ENCODE measurements at regions not wholly inside any gene's neighbourhood (a gene's known extent, or its start where the extent isn't known, plus 50 kb on each side); places are given as distances from the start of the nearest gene placed in this dataset.
"Not testable (repeated sequence)": the region's sequence is repeated elsewhere in the genome, so short reads cannot be mapped to it uniquely, and the experiment has no call there.

GRCh38 chr15:31217566-31218270, 108.9 kb upstream of the KLF13 start:
- Histone ChIP-seq H3K9me3 (no peaks in the 10 kb centered on the region), H3K27ac (no peak overlapping the region), H3K36me3 (no peaks in the 10 kb centered on the region), H3K4me3 (no peak overlapping the region), H3K27me3 (no peaks in the 10 kb centered on the region), H3K4me1 (peaks cover 34% of the 10 kb centered on the region)
- no peak for TF ChIP-seq POLR2AphosphoS5 (IDR thresholded peaks at IDR 0.05; ENCODE audit: insufficient read depth in 1 of 2, low read depth in 1 of 2)
- TF ChIP-seq, protein P1, sequence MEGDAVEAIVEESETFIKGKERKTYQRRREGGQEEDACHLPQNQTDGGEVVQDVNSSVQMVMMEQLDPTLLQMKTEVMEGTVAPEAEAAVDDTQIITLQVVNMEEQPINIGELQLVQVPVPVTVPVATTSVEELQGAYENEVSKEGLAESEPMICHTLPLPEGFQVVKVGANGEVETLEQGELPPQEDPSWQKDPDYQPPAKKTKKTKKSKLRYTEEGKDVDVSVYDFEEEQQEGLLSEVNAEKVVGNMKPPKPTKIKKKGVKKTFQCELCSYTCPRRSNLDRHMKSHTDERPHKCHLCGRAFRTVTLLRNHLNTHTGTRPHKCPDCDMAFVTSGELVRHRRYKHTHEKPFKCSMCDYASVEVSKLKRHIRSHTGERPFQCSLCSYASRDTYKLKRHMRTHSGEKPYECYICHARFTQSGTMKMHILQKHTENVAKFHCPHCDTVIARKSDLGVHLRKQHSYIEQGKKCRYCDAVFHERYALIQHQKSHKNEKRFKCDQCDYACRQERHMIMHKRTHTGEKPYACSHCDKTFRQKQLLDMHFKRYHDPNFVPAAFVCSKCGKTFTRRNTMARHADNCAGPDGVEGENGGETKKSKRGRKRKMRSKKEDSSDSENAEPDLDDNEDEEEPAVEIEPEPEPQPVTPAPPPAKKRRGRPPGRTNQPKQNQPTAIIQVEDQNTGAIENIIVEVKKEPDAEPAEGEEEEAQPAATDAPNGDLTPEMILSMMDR (IDR thresholded peaks at IDR 0.05) = no peak
- no peak for TF ChIP-seq POLR2A (IDR thresholded peaks at IDR 0.05)
- no peak for DNase-seq (ENCODE audit: extremely low spot score in 2 of 2)
- intact Hi-C loops (cut with DNase I) = loop anchor here (10.0 kb wide), 1 partner anchor 217 kb away; no protein-coding TSS in a partner anchor

- Histone ChIP-seq H3K4me1 (peaks cover 38% of the 10 kb centered on the region), H3K4me3 (no peak overlapping the region), H3K36me3 (no peaks in the 10 kb centered on the region), H3K9me3 (no peaks in the 10 kb centered on the region), H3K27me3 (no peaks in the 10 kb centered on the region), H3K27ac (no peak overlapping the region)
- DNase-seq (ENCODE audit: extremely low spot score in 2 of 2) = no peak
- intact Hi-C loops (cut with DNase I) = loop anchor here (10.0 kb wide), 1 partner anchor 216 kb away; no protein-coding TSS in a partner anchor
- no peak for TF ChIP-seq POLR2A (IDR thresholded peaks at IDR 0.05)
These were observed 107.4 kb upstream of the KLF13 start for GRCh38 chr15:31219221-31219620.

GRCh38 chr15:31221936-31222515, 104.6 kb upstream of the KLF13 start:
- intact Hi-C loops (cut with DNase I) = no loop called here
- H3K4me1 ChIP-seq = peaks cover 30% of the 10 kb centered on the region
- H3K27me3 ChIP-seq = no peaks in the 10 kb centered on the region
- H3K4me3 ChIP-seq = no peak overlapping the region
- TF ChIP-seq POLR2A (IDR thresholded peaks at IDR 0.05) (no peak), POLR2AphosphoS5 (IDR thresholded peaks at IDR 0.05; ENCODE audit: insufficient read depth in 1 of 2, low read depth in 1 of 2) (no peak)
- TF ChIP-seq, protein P1 (IDR thresholded peaks at IDR 0.05) = no peak
- DNase-seq (ENCODE audit: extremely low spot score in 2 of 2) = no peak
- H3K27ac ChIP-seq = no peak overlapping the region
- no peaks in the 10 kb centered on the region for H3K9me3 ChIP-seq
- H3K36me3 ChIP-seq = no peaks in the 10 kb centered on the region

- DNase-seq (ENCODE audit: extremely low spot score in 2 of 2) = no peak
- no peaks in the 10 kb centered on the region for H3K27me3 ChIP-seq
- no peaks in the 10 kb centered on the region for H3K36me3 ChIP-seq
- TF ChIP-seq, protein P1 (IDR thresholded peaks at IDR 0.05) = no peak
- TF ChIP-seq POLR2A (IDR thresholded peaks at IDR 0.05) (no peak), POLR2AphosphoS5 (IDR thresholded peaks at IDR 0.05; ENCODE audit: insufficient read depth in 1 of 2, low read depth in 1 of 2) (no peak)
- intact Hi-C loops (cut with DNase I) = no loop called here
- no peak overlapping the region for H3K4me3 ChIP-seq
- no peaks in the 10 kb centered on the region for H3K9me3 ChIP-seq
- peak overlapping the region; percentile 64 for H3K27ac ChIP-seq
- H3K4me1 ChIP-seq = peaks cover 29% of the 10 kb centered on the region
These were observed 103.8 kb upstream of the KLF13 start for GRCh38 chr15:31222773-31223341.

- no peak for DNase-seq (ENCODE audit: extremely low spot score in 2 of 2)
- intact Hi-C loops (cut with DNase I) = no loop called here
- Histone ChIP-seq H3K4me3 (peak overlapping the region; percentile 23 to 34), H3K27me3 (no peaks in the 10 kb centered on the region), H3K9me3 (no peaks in the 10 kb centered on the region), H3K4me1 (peaks cover 29% of the 10 kb centered on the region), H3K36me3 (no peaks in the 10 kb centered on the region), H3K27ac (peak overlapping the region; percentile 64)
- TF ChIP-seq, protein P1 (IDR thresholded peaks at IDR 0.05) = no peak
- TF ChIP-seq POLR2A (IDR thresholded peaks at IDR 0.05) (no peak), POLR2AphosphoS5 (IDR thresholded peaks at IDR 0.05; ENCODE audit: insufficient read depth in 1 of 2, low read depth in 1 of 2) (no peak)
These were observed 102.9 kb upstream of the KLF13 start for GRCh38 chr15:31223478-31224350.

DNA sequence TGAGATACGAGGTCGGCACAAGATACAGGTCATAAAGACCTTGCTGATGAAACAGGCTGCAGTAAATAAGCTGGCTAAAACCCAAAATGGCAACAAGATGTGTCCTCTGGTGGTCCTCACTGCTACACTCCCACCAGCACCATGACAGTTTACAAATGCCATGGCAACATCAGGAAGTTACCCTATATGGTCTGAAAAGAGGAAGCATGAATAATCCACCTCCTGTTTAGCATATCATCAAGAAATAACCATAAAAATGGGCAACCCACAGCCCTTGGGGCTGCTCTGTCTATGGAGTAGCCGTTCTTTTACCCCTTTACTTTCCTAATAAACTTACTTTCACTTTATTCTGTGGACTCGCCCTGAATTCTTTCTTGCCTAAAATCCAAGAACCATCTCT, 102.0 kb upstream of the KLF13 start:
- H3K27me3 ChIP-seq; H3K36me3 ChIP-seq; DNase-seq (ENCODE audit: extremely low spot score in 2 of 2); H3K9me3 ChIP-seq; intact Hi-C loops (cut with DNase I): not testable (repeated sequence)
- Histone ChIP-seq H3K27ac (peak overlapping the region; percentile 64), H3K4me1 (peaks cover 29% of the 10 kb centered on the region), H3K4me3 (peak overlapping the region in 1 of 2 donors; percentile 34)
